Fibroblast of skin of scalp (primary cell): ENCODE measurements at regions not wholly inside any gene's neighbourhood (a gene's known extent, or its start where the extent isn't known, plus 50 kb on each side); places are given as distances from the start of the nearest gene placed in this dataset.

ENCODE experiments used
- DNase-seq: peaks from one replicate; pipeline ENCODE4 v3.0.0-alpha.2; 2013

- no peak for DNase-seq
Measured at GRCh38 chr7:31456646-31457368, 57.1 kb upstream of the ITPRID1 start.

- no peak for DNase-seq
Measured at GRCh38 chr7:31457551-31457950, 56.3 kb upstream of the ITPRID1 start.

- no peak for DNase-seq
Measured at GRCh38 chr7:31458203-31458602, 55.7 kb upstream of the ITPRID1 start.

DNA sequence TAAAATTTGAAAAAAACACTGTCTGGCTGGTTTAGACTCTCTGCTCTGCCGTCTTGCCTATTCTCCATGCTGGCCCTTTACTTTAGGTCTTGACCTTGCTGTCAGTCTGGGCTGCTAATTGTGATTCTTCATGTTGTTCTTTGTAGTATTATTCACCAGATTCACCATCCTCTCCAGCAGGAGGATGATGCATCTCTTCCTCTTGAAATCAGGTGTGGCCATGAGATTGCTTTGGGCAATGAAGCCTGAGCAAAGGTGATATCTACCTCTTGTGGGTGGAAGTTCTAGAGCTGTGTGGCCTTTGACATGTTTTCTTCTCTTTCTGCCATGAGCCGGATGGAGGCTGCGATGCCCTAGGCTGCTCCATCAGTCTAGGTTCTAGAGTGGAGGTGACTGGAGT is 51.3 kb upstream of the ITPRID1 start:
- DNase-seq, result no peak
